ENCODE measurements at regions not wholly inside any gene's neighbourhood (a gene's known extent, or its start where the extent isn't known, plus 50 kb on each side); places are given as distances from the start of the nearest gene placed in this dataset.

- Histone ChIP-seq H3K9ac (ENCODE audit: low read depth, low read length) (no peak overlapping the region), H3K9me3 (ENCODE audit: control insufficient read depth, insufficient read depth, low read length) (no peaks in the 10 kb centered on the region), H3K27ac (ENCODE audit: low read depth, low read length) (no peak overlapping the region), H3K27me3 (ENCODE audit: control insufficient read depth, insufficient read depth, low read length) (no peaks in the 10 kb centered on the region), H3K4me1 (ENCODE audit: control insufficient read depth, insufficient read depth, low read length) (no peaks in the 10 kb centered on the region), H3K36me3 (ENCODE audit: control insufficient read depth, insufficient read depth, low read length) (no peaks in the 10 kb centered on the region), H3K4me3 (ENCODE audit: low read depth, low read length) (no peak overlapping the region)
Measured at GRCh38 chr5:2387634-2388325, 363.7 kb downstream of the IRX2 start.

DNA sequence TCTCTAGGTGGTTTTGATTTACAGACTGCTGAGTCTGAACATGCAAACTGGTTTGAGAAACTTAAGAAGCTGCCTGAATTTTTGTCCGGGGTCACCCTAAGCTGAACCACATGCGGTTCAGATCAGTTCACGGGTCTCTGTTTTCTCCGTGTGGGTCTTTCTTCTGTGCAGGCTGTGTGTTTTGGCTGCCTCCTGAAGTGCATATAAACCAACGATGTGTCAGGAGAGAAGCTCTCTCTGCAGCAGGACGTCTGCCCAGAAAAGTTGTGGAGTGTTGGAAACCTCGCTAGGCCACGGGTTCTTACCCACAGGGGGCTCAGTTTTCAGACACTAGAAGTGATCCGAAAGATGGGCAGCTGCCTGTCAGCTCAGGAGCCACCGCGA, 364.2 kb downstream of the IRX2 start:
- Histone ChIP-seq H3K27me3 (ENCODE audit: control insufficient read depth, insufficient read depth, low read length) (no peaks in the 10 kb centered on the region), H3K27ac (ENCODE audit: low read depth, low read length) (no peak overlapping the region), H3K9ac (ENCODE audit: low read depth, low read length) (no peak overlapping the region), H3K36me3 (ENCODE audit: control insufficient read depth, insufficient read depth, low read length) (no peaks in the 10 kb centered on the region), H3K4me3 (ENCODE audit: low read depth, low read length) (no peak overlapping the region), H3K9me3 (ENCODE audit: control insufficient read depth, insufficient read depth, low read length) (no peaks in the 10 kb centered on the region), H3K4me1 (ENCODE audit: control insufficient read depth, insufficient read depth, low read length) (no peaks in the 10 kb centered on the region)

DNA sequence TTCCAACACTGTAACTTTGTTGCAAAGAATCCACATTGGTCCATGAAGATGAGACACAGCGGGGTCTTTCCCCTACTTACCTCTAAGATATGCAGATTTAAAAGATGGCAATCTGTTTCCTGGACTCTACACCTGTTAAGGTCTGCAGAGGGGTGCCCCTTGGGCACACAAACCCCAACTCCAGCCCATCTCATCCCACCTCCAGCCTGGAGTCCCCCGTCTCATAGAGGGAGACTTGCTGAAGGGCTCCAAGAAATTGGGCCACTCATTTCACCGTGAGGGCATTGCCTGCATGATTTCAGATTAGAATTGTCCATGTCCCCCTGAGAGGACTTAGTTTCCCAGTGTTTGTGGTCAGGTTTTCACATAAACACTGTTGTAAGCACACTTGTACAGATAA, 365.7 kb downstream of the IRX2 start:
- Histone ChIP-seq H3K4me1 (ENCODE audit: control insufficient read depth, insufficient read depth, low read length) (no peaks in the 10 kb centered on the region), H3K4me3 (ENCODE audit: low read depth, low read length) (no peak overlapping the region), H3K27me3 (ENCODE audit: control insufficient read depth, insufficient read depth, low read length) (no peaks in the 10 kb centered on the region), H3K9ac (ENCODE audit: low read depth, low read length) (no peak overlapping the region), H3K9me3 (ENCODE audit: control insufficient read depth, insufficient read depth, low read length) (no peaks in the 10 kb centered on the region), H3K36me3 (ENCODE audit: control insufficient read depth, insufficient read depth, low read length) (no peaks in the 10 kb centered on the region), H3K27ac (ENCODE audit: low read depth, low read length) (no peak overlapping the region)

DNA sequence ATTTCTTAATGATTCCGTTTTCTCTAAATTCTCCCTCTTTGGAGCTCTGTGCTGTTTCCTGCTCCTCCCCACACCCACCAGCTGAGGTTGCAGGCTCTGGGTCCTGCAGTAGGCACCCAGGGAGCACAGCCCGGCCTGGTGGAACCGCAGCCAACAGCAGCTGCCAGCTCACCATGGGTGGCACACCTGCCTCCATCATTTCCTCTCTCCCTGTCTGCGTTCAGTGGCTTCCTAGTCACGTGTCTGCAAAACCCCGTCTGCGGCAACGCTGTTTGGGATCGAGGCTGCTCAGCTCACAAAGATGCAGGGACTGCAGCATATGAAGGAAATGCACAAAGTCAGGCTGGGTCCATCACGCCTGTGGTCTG, 367.8 kb downstream of the IRX2 start:
- Histone ChIP-seq H3K27ac (ENCODE audit: low read depth, low read length) (no peak overlapping the region), H3K4me3 (ENCODE audit: low read depth, low read length) (no peak overlapping the region), H3K27me3 (ENCODE audit: control insufficient read depth, insufficient read depth, low read length) (no peaks in the 10 kb centered on the region), H3K9me3 (ENCODE audit: control insufficient read depth, insufficient read depth, low read length) (no peaks in the 10 kb centered on the region), H3K4me1 (ENCODE audit: control insufficient read depth, insufficient read depth, low read length) (no peaks in the 10 kb centered on the region), H3K9ac (ENCODE audit: low read depth, low read length) (no peak overlapping the region), H3K36me3 (ENCODE audit: control insufficient read depth, insufficient read depth, low read length) (no peaks in the 10 kb centered on the region)

GRCh38 chr5:2382776-2383697, 368.4 kb downstream of the IRX2 start:
- Histone ChIP-seq H3K4me3 (ENCODE audit: low read depth, low read length) (no peak overlapping the region), H3K9ac (ENCODE audit: low read depth, low read length) (no peak overlapping the region), H3K27me3 (ENCODE audit: control insufficient read depth, insufficient read depth, low read length) (no peaks in the 10 kb centered on the region)

DNA sequence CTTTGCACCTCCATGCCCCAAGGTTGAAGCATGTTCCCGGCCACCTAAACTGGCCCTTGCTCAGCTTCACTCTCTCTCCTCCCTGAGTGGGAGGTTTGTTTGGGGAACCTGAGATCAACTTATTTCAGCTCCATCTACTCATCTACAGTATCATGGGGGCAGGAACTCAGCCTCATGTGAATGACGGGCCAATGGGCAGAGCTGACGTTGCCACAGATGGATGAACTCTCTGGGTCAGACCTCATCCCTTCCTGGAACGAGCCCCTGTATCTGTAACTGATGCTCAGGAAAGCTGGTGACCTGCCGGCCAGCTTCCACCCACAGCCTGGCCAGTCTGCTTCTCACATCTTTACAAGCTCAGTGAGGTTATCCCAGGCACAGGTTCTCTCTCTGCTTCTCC, 369.6 kb downstream of the IRX2 start:
- Histone ChIP-seq H3K4me1 (ENCODE audit: control insufficient read depth, insufficient read depth, low read length) (no peaks in the 10 kb centered on the region), H3K27me3 (ENCODE audit: control insufficient read depth, insufficient read depth, low read length) (no peaks in the 10 kb centered on the region), H3K27ac (ENCODE audit: low read depth, low read length) (no peak overlapping the region), H3K4me3 (ENCODE audit: low read depth, low read length) (no peak overlapping the region), H3K36me3 (ENCODE audit: control insufficient read depth, insufficient read depth, low read length) (no peaks in the 10 kb centered on the region), H3K9me3 (ENCODE audit: control insufficient read depth, insufficient read depth, low read length) (no peaks in the 10 kb centered on the region), H3K9ac (ENCODE audit: low read depth, low read length) (no peak overlapping the region)

More at GRCh38 chr5:2382776-2383697, 368.4 kb downstream of the IRX2 start:
- H3K36me3 ChIP-seq (ENCODE audit: control insufficient read depth, insufficient read depth, low read length) = no peaks in the 10 kb centered on the region
- no peaks in the 10 kb centered on the region for H3K9me3 ChIP-seq (ENCODE audit: control insufficient read depth, insufficient read depth, low read length)
- H3K4me1 ChIP-seq (ENCODE audit: control insufficient read depth, insufficient read depth, low read length) = no peaks in the 10 kb centered on the region
- no peak overlapping the region for H3K27ac ChIP-seq (ENCODE audit: low read depth, low read length)

DNA sequence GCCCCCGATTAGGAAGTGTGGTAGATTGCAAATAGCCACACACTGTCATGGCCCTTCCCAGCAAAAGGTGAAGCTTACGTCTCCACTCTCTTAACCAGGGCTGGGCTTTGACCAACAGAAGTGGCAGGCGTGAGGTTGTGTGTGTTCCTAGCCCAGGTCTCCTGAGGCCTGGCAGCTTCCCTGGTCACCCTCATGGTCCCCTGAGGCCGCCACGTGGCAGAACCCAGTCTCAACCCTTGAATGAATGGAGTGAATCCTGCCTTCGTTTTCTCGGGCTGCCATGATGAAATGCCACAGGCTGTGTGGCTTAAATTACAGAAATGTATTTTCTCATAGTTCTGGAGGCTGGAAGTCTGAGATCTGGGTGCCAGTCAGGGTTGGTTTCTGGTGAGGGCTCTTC, 370.4 kb downstream of the IRX2 start:
- Histone ChIP-seq H3K27me3 (ENCODE audit: control insufficient read depth, insufficient read depth, low read length) (no peaks in the 10 kb centered on the region), H3K9me3 (ENCODE audit: control insufficient read depth, insufficient read depth, low read length) (no peaks in the 10 kb centered on the region), H3K9ac (ENCODE audit: low read depth, low read length) (no peak overlapping the region), H3K4me1 (ENCODE audit: control insufficient read depth, insufficient read depth, low read length) (no peaks in the 10 kb centered on the region), H3K27ac (ENCODE audit: low read depth, low read length) (no peak overlapping the region), H3K4me3 (ENCODE audit: low read depth, low read length) (no peak overlapping the region), H3K36me3 (ENCODE audit: control insufficient read depth, insufficient read depth, low read length) (no peaks in the 10 kb centered on the region)

- no peaks in the 10 kb centered on the region for H3K36me3 ChIP-seq (ENCODE audit: control insufficient read depth, insufficient read depth, low read length)
- no peak overlapping the region for H3K27ac ChIP-seq (ENCODE audit: low read depth, low read length)
- H3K4me3 ChIP-seq (ENCODE audit: low read depth, low read length) = no peak overlapping the region
Measured at GRCh38 chr5:2378976-2379375, 372.5 kb downstream of the IRX2 start.

GRCh38 chr5:2378108-2378507, 373.4 kb downstream of the IRX2 start:
- H3K9ac ChIP-seq (ENCODE audit: low read depth, low read length) = no peak overlapping the region

More at GRCh38 chr5:2378976-2379375, 372.5 kb downstream of the IRX2 start:
- H3K9me3 ChIP-seq (ENCODE audit: control insufficient read depth, insufficient read depth, low read length) = no peaks in the 10 kb centered on the region
- no peaks in the 10 kb centered on the region for H3K4me1 ChIP-seq (ENCODE audit: control insufficient read depth, insufficient read depth, low read length)
- no peaks in the 10 kb centered on the region for H3K27me3 ChIP-seq (ENCODE audit: control insufficient read depth, insufficient read depth, low read length)
- H3K9ac ChIP-seq (ENCODE audit: low read depth, low read length) = no peak overlapping the region

DNA sequence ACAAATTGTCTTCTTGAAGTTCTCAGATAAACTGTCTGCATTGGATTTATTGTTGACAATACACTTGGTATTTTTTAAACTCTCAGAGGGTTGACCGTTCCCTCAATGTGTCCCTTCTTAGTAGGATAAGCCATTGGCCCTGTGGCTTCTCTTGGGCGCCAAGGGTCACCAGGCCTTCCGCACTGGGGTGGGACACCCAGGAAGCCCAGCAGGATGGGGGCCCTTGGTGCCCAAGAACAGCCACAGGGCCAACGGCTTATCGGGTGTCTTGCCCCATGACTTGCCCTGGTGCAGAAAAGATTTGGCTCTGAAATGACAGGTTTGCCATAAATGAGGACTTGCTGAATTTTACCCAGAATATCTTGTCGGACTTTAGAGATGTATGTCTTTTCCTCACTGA, 375.0 kb downstream of the IRX2 start:
- no peaks in the 10 kb centered on the region for H3K36me3 ChIP-seq (ENCODE audit: control insufficient read depth, insufficient read depth, low read length)
- H3K4me3 ChIP-seq (ENCODE audit: low read depth, low read length) = no peak overlapping the region
- no peaks in the 10 kb centered on the region for H3K27me3 ChIP-seq (ENCODE audit: control insufficient read depth, insufficient read depth, low read length)
- H3K9ac ChIP-seq (ENCODE audit: low read depth, low read length) = no peak overlapping the region
- H3K27ac ChIP-seq (ENCODE audit: low read depth, low read length) = no peak overlapping the region
- H3K9me3 ChIP-seq (ENCODE audit: control insufficient read depth, insufficient read depth, low read length) = no peaks in the 10 kb centered on the region
- no peaks in the 10 kb centered on the region for H3K4me1 ChIP-seq (ENCODE audit: control insufficient read depth, insufficient read depth, low read length)

More at GRCh38 chr5:2378108-2378507, 373.4 kb downstream of the IRX2 start:
- no peaks in the 10 kb centered on the region for H3K4me1 ChIP-seq (ENCODE audit: control insufficient read depth, insufficient read depth, low read length)
- no peaks in the 10 kb centered on the region for H3K27me3 ChIP-seq (ENCODE audit: control insufficient read depth, insufficient read depth, low read length)
- no peaks in the 10 kb centered on the region for H3K36me3 ChIP-seq (ENCODE audit: control insufficient read depth, insufficient read depth, low read length)
- H3K27ac ChIP-seq (ENCODE audit: low read depth, low read length) = no peak overlapping the region
- H3K4me3 ChIP-seq (ENCODE audit: low read depth, low read length) = no peak overlapping the region
- no peaks in the 10 kb centered on the region for H3K9me3 ChIP-seq (ENCODE audit: control insufficient read depth, insufficient read depth, low read length)

DNA sequence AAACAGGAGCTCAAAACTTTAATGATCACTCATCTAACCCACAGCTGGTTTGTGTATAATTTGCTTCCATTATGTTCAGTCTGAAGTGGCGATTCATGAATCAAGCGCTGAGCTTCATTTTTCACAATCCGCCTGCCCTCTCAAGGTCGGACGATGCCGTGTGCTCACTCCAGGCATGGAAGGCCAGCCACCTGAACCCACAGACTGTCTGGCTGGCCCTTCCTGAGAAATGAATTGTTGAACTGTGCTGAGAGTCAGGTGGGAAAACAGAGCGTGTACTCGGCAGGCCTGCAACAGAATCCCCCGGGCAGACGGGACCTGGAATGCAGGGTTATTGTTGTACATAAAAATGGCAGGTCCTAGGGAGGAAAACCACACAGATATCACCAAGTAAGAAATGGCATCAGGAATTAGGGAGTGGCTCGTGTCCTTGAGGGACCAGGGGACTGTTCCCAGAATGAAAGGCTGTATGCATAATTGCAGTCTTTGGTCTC, 375.7 kb downstream of the IRX2 start:
- Histone ChIP-seq H3K36me3 (ENCODE audit: control insufficient read depth, insufficient read depth, low read length) (no peaks in the 10 kb centered on the region), H3K27ac (ENCODE audit: low read depth, low read length) (no peak overlapping the region), H3K27me3 (ENCODE audit: control insufficient read depth, insufficient read depth, low read length) (no peaks in the 10 kb centered on the region), H3K9me3 (ENCODE audit: control insufficient read depth, insufficient read depth, low read length) (no peaks in the 10 kb centered on the region), H3K4me3 (ENCODE audit: low read depth, low read length) (no peak overlapping the region), H3K9ac (ENCODE audit: low read depth, low read length) (no peak overlapping the region), H3K4me1 (ENCODE audit: control insufficient read depth, insufficient read depth, low read length) (no peaks in the 10 kb centered on the region)
